ENCODE measurements at regions not wholly inside any gene's neighbourhood (a gene's known extent, or its start where the extent isn't known, plus 50 kb on each side); places are given as distances from the start of the nearest gene placed in this dataset.

DNA sequence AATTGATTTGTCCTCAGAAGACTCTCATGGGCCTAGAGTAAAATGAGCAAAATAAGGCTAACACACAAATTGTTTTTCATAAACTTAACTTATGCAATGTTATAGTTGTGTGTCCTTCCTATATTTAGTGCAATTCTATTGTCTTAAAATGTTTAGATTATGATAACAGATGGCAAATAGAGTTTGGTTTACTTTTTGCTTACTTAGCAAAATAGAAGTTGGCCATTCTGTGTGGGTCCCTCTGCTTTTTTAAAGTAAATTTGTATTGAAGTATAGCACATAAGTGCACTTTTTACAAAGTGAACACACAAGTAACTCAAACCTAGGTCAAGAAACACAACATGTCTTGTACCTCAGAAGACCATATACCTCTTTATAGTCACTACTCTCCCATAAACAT, 150.6 kb upstream of the RARB start:
- TF ChIP-seq, protein P1, sequence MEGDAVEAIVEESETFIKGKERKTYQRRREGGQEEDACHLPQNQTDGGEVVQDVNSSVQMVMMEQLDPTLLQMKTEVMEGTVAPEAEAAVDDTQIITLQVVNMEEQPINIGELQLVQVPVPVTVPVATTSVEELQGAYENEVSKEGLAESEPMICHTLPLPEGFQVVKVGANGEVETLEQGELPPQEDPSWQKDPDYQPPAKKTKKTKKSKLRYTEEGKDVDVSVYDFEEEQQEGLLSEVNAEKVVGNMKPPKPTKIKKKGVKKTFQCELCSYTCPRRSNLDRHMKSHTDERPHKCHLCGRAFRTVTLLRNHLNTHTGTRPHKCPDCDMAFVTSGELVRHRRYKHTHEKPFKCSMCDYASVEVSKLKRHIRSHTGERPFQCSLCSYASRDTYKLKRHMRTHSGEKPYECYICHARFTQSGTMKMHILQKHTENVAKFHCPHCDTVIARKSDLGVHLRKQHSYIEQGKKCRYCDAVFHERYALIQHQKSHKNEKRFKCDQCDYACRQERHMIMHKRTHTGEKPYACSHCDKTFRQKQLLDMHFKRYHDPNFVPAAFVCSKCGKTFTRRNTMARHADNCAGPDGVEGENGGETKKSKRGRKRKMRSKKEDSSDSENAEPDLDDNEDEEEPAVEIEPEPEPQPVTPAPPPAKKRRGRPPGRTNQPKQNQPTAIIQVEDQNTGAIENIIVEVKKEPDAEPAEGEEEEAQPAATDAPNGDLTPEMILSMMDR (conservative IDR thresholded peaks at IDR 0.05): no peak
- TF ChIP-seq EZH2 (IDR thresholded peaks at IDR 0.05; ENCODE audit: low read depth): no peak

Measured in PC-9 (cell line).